ENCODE measurements at regions not wholly inside any gene's neighbourhood (a gene's known extent, or its start where the extent isn't known, plus 50 kb on each side); places are given as distances from the start of the nearest gene placed in this dataset.
A peak's percentile ranks its signal among the peaks of the same experiment; 100 is the strongest.

GRCh38 chr14:76607510-76607909 is 153.8 kb upstream of the VASH1 start:
- DNase-seq = no peak

- no peak for DNase-seq
Observed at GRCh38 chr14:76612654-76613053, 148.6 kb upstream of the VASH1 start.

GRCh38 chr14:76613616-76614015 is 147.7 kb upstream of the VASH1 start:
- no peak for DNase-seq

GRCh38 chr14:76615331-76615730 is 145.9 kb upstream of the VASH1 start:
- DNase-seq = no peak

GRCh38 chr14:76617440-76617839 is 143.8 kb upstream of the VASH1 start:
- DNase-seq = no peak

- DNase-seq = no peak
Observed at GRCh38 chr14:76636602-76637001, 124.7 kb upstream of the VASH1 start.

- DNase-seq = no peak
Observed at GRCh38 chr14:76638841-76639240, 122.4 kb upstream of the VASH1 start.

- DNase-seq = no peak
Observed at GRCh38 chr14:76639606-76640229, 121.5 kb upstream of the VASH1 start.

- no peak for DNase-seq
Observed at GRCh38 chr14:76640923-76641395, 120.3 kb upstream of the VASH1 start.

- DNase-seq = no peak
Observed at GRCh38 chr14:76641541-76641940, 119.7 kb upstream of the VASH1 start.

- no peak for DNase-seq
Observed at GRCh38 chr14:76643887-76644286, 117.4 kb upstream of the VASH1 start.

- DNase-seq = peak; percentile 8
Observed at GRCh38 chr14:76644855-76645518, 116.3 kb upstream of the VASH1 start.

GRCh38 chr14:76647697-76648298 is 113.5 kb upstream of the VASH1 start:
- DNase-seq = peak; percentile 42

GRCh38 chr14:76651410-76652055 is 109.7 kb upstream of the VASH1 start:
- DNase-seq = no peak

- no peak for DNase-seq
Observed at GRCh38 chr14:76653875-76654572, 107.2 kb upstream of the VASH1 start.

- DNase-seq = no peak
Observed at GRCh38 chr14:76654573-76655108, 106.6 kb upstream of the VASH1 start.

- no peak for DNase-seq
Observed at GRCh38 chr14:76655331-76655730, 105.9 kb upstream of the VASH1 start.

GRCh38 chr14:76656592-76656991 is 104.7 kb upstream of the VASH1 start:
- no peak for DNase-seq

GRCh38 chr14:76657404-76657803 is 103.9 kb upstream of the VASH1 start:
- DNase-seq = no peak

- no peak for DNase-seq
Observed at GRCh38 chr14:76657846-76658245, 103.4 kb upstream of the VASH1 start.

- DNase-seq = no peak
Observed at GRCh38 chr14:76662580-76662979, 98.7 kb upstream of the VASH1 start.

GRCh38 chr14:76664790-76665189 is 96.5 kb upstream of the VASH1 start:
- DNase-seq = no peak

- no peak for DNase-seq
Observed at GRCh38 chr14:76666746-76667145, 94.5 kb upstream of the VASH1 start.
